GM21390 (cell line): ENCODE measurements at regions not wholly inside any gene's neighbourhood (a gene's known extent, or its start where the extent isn't known, plus 50 kb on each side); places are given as distances from the start of the nearest gene placed in this dataset.

Source experiments
- ATAC-seq: cut with Tn5 transposase; IDR thresholded peaks from one replicate; pipeline ENCODE4 v1.9.1; 2021; ENCODE audit not compliant: unreplicated experiment

- no peak for ATAC-seq
Observed at GRCh38 chr1:47572731-47573430, 135.0 kb downstream of the FOXD2 start.

DNA sequence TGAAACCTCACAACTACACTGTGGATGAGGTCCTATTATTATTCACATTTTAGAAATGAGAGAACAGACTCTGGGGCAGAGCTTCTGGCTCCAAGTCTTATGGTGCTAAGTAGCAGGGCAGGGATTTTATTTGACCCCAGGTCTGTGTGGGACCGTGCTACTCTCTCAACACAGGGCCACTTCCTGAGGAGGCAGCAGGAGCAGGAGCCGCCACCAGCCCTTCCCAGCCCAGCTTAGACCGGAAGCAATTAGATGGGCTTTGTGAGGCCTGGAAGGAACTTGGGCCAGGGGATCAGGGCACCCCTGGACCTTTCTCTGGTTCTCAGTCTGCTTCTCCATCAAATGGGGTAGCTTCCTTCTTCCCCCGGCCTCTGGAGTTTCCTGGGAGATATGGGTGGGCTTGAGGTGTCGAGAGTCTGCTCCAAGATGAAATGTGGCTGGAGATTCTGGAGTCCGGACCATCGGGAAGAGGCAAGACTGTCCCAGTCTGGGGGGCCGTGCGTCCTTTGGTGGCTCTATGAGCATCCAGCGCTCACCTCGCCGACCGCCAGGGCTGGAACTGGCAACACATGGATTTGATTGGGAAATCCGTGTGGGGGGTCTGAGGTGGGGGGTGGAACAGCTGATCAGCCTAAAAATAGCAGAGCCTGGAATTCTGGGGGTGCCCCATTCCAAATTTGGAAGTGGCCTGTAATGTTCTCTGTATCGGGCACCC is 136.8 kb downstream of the FOXD2 start:
- no peak for ATAC-seq

DNA sequence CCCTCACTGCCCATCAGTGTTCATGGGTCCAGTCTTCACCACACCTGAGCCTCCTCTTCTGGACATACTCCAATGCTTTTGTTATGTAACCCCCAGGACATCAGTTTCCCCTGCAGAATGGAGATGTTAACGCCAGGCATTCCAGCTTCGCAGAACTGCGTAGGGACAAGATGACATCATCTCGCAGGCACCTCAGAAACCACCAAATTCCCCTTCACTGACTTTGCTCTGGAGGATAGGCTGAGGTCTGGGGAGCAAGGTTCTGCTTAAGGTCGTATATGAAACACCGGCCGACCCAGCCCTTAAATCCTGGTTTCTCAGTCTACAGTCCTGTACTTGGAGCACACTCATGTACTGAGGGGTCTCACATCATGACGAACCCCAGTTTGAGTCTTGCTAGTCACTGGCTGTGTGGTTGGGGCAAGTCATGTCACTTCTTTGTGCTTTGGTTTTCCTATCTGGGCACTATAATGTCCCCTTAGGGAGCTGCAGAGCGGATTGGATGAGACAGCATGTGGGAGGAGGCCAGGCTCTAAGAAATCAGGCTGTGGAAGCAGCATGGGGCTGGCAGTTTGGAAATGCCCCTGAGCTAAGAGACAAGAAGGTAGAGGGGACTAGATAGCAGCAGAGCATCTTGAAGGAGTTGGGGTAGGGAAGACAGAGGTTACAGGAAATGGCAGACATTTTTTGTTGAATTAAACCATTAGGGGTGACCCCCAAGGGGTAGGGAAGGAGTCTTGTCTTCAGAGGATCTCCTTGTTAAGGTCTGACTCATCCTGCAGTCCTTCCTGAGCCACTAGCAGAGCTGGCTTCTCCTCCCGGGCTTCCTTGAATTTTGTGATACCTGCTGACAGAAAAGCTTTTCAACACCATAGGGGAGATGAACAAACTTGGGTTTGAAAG is 138.3 kb downstream of the FOXD2 start:
- ATAC-seq: no peak

- ATAC-seq: no peak
Observed at GRCh38 chr1:47576758-47577115, 138.9 kb downstream of the FOXD2 start.

- ATAC-seq: no peak
Observed at GRCh38 chr1:47577303-47578025, 139.6 kb downstream of the FOXD2 start.

DNA sequence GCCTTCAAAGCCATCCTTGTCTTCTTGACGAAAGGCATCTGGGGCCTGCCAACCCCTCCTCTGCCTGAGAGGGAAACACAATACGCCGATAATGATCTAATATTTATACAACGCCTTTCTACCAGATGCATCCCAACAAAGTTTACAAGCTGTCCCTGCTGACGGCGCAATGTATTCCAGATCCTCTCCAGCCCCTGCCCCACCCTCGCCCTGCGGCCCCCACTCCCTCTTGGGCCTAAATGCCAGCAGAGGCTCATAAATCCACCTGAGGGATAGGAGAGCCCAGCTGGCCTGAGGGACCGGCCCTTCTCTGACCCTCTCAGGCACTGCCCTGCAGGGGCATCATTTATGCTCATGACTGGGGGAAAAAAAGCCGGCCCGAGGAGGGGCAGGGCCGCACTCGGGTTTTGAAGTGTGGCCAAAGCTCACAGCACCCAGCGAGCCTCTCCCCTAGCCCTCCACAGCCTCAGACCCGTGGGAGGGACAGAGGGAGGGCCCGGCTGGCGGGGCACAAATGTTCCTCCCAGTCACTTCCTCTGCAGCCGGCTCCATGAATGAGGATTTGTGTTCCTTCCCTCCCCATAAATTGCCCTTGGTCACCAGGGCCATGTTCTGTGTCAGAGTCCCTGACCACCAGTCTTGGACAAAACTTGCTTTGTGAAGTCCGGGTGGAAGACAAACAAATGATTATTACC is 140.3 kb downstream of the FOXD2 start:
- no peak for ATAC-seq

DNA sequence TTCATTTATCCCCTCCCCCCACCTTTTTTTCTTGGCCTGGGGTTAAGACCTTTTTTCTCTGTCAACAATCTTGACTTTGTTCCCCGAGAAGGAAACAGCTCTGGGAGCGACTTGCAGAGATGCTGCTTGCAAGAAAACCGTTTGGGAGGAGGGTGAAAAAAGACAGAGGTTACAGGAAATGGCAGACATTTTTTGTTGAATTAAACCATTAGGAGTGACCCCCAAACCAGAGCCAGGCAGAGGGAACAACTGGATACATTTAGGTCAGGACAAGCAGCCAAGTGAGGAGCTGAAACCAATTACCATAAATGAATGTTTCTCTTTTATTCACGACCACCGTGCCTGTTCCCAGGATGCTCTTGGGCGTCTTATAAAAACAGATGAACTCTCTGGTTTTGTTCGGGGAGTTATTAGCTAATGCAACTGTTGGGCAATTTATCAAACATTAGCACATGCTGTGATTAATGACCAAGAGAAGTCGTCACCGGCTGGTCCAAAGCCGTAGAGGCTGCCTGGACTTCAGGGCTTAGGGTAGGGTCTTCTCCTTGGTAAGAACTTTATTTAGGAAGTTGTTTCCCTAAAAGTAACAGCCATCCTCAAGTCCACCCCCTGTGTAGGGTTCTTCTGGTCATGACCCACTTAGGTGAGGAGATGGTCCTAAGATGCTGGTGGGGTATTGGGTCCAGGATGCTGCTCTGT is 141.0 kb downstream of the FOXD2 start:
- no peak for ATAC-seq

DNA sequence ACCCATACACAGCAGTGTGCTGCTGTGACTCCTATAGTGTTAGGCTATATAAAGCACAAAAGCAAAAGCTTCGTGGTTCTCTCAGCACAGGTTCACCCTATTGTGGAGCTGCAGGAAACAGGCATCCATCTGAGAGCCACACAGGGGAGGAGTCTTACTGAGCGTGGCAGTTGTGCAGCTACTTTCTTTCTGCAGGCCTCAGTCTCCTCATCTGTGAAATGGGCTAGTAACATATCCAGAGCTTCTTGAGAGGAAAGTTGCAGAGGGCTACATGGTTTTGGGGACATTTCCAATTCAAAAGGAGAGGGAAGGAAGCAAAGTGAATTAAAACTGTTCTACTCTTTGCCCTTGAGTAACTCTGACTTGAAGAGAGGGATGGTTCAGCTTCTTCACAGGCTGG is 142.0 kb downstream of the FOXD2 start:
- ATAC-seq: no peak

GRCh38 chr1:47580451-47580995 is 142.7 kb downstream of the FOXD2 start:
- ATAC-seq: no peak

DNA sequence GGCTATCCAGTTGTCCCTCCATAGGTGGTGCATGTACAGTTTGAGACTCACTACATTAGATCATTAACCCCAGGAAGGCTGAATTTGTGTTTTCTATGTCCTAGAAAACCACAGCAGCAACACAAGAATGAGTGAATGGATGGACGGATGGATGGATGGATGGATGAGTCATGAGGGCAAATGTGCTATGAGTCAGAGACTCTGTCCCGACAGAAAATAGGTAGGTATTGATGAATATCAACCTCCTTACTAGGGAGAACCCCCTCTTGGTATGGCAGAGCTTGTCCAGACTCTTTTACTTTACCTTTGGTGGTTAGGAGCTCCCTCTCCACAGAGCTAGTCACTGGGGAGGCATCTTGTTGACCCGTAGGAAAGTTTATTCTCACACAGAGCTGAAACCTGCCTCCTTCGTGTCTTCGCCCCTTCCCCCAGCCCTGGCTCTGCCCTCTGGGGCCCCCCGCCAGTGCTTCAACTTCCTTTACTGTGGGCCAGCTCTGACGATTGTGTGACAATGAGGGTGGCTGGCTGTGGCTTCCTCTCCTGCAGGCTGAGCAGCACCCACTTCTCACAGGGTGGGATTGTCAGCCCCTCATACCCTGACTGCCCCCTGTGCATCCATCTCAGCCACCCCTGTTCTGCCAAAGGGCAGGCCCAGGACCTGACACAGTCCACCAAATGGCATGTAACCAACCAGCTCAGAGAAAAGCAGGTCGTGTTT is 145.2 kb downstream of the FOXD2 start:
- no peak for ATAC-seq

- no peak for ATAC-seq
Observed at GRCh38 chr1:47584249-47584648, 146.4 kb downstream of the FOXD2 start.

DNA sequence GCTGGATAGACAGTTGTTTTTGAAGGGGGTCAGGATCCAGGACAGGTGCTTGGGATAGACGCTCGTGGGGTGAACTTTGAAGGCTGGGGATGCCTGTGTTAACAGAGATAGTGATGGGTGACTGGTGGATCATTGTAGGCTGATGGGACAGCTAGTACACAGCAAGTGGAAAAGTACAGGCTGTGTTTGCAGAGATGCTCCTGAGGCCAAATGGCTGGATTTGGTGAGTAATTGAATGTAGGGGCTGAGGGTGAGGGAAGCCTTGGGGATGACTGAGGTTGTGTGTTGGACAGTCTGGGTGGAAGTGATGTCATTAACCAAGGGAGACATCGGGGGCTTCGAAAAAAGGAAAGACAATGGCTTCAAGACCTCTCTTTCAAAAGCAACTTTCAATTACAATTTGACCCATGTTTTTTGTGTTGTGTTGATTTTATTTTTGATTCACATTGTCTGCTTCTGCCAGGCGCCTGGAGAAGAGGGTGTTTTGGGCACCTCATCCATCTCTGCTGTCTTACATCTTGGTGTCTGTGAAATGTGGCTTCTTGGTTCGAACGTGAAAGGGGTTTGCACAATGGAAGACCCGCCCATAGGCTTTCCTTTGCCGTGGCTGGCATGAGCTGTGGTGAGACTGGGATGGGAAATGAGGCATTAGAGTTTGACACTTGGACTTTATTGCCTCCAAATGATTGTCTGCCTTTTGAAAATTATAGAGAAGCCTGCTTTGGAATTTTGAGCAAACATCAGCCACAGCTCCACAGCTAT is 147.5 kb downstream of the FOXD2 start:
- no peak for ATAC-seq

- ATAC-seq: no peak
Observed at GRCh38 chr1:47587891-47588582, 150.2 kb downstream of the FOXD2 start.

- no peak for ATAC-seq
Observed at GRCh38 chr1:47590523-47591225, 152.8 kb downstream of the FOXD2 start.

- ATAC-seq: no peak
Observed at GRCh38 chr1:47591801-47592200, 154.0 kb downstream of the FOXD2 start.

GRCh38 chr1:47592296-47593012 is 154.6 kb downstream of the FOXD2 start:
- ATAC-seq: no peak
